ENCODE measurements at regions not wholly inside any gene's neighbourhood (a gene's known extent, or its start where the extent isn't known, plus 50 kb on each side); places are given as distances from the start of the nearest gene placed in this dataset.

DNA sequence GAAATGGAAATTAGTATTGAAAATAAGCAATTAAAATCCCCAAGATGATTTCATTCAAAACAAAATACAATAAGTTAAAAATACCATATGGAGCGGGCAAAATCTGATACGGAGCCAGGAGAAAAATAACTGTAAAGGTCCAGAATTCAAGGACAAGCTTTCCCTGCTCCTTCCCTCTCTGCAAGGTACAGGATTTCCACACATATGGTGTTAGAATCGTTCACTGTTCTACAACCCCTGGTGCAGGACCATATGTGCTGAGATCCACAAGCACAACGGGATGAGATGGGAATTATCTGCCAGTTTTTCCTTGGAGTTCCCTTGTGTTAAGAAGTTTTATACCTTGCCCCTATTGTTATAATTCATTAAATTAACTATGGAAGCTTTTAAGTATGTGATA, 94.7 kb upstream of the DMAC1 start:
- Histone ChIP-seq H3K27me3 (ENCODE audit: control insufficient read depth, insufficient read depth, low read length) (no peaks in the 10 kb centered on the region), H3K4me1 (ENCODE audit: control insufficient read depth, insufficient read depth, low read length) (no peaks in the 10 kb centered on the region), H3K4me3 (ENCODE audit: low read depth, low read length) (no peak overlapping the region), H3K9me3 (ENCODE audit: control insufficient read depth, insufficient read depth, low read length) (no peaks in the 10 kb centered on the region), H3K27ac (ENCODE audit: low read depth, low read length) (no peak overlapping the region), H3K36me3 (ENCODE audit: control insufficient read depth, insufficient read depth, low read length) (no peaks in the 10 kb centered on the region)
- peak in 2 of 6 donors; percentile 16 to 23 for DNase-seq (ENCODE audit: low read depth in 4 of 6, low spot score in 6 of 6)
- no CpG with 5 or more reads among the region's 4 CpGs for WGBS (ENCODE audit: insufficient coverage)

DNA sequence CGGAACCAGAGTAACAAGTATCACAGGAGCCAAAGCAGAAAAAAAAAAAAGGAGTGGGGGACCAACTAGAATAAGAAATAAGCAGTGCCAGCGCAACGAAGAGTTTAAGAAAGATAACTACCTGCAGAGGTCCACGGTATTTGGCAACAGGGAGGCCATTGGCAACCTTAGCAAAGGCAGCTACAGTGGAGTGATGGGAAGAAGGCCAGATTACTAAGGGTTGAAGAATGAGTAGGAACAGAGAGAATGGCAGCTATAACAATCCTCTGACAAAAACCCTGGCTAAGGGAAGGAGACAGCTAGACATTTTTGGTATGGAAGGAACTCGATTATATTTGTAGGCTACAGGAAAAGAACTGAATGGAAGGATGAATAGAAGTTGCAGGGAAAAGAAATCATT, 93.4 kb upstream of the DMAC1 start:
- 61% methylated on average over 5 of the region's 5 CpGs for WGBS (ENCODE audit: insufficient coverage)
- no peaks in the 10 kb centered on the region for H3K27me3 ChIP-seq (ENCODE audit: control insufficient read depth, insufficient read depth, low read length)
- H3K9me3 ChIP-seq (ENCODE audit: control insufficient read depth, insufficient read depth, low read length): no peaks in the 10 kb centered on the region
- no peak for DNase-seq (ENCODE audit: low read depth in 4 of 6, low spot score in 6 of 6)
- no peaks in the 10 kb centered on the region for H3K4me1 ChIP-seq (ENCODE audit: control insufficient read depth, insufficient read depth, low read length)
- H3K27ac ChIP-seq (ENCODE audit: low read depth, low read length): no peak overlapping the region
- no peaks in the 10 kb centered on the region for H3K36me3 ChIP-seq (ENCODE audit: control insufficient read depth, insufficient read depth, low read length)
- H3K4me3 ChIP-seq (ENCODE audit: low read depth, low read length): no peak overlapping the region

DNA sequence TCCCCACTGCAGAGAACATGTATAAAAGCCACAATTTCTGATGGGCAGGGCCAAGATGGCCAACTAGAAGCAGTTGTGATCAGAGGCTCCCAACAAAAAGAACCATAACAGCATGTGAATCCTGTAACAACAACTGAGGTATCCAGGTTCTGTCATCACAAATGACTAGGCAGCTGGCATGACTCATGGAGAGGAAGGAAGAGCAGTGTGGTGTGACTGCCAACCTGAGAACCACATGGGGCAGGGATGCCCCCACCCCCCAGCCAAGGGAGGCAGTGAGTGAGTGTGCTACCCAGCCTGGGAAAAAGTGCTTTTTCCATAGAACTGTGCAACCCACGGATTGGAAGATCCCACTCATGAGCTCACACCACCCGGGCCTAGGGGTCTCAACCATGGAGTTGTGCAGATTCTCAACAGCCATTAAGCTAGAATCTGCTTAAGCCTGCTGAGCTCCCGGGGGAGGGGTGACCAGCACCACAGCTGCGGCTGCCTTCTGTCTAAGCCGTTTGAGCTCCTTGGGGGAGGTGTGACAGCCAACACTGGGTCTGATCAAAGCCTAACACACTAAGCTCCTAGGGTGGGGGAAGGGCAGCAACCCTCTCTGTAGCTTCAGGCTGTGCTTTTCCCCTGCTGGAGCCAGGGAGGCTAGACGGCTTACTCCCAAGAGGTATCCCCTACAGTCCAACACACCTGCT, 80.1 kb upstream of the DMAC1 start:
- Histone ChIP-seq H3K27ac (ENCODE audit: low read depth, low read length) (no peak overlapping the region), H3K27me3 (ENCODE audit: control insufficient read depth, insufficient read depth, low read length) (no peaks in the 10 kb centered on the region), H3K36me3 (ENCODE audit: control insufficient read depth, insufficient read depth, low read length) (no peaks in the 10 kb centered on the region), H3K4me1 (ENCODE audit: control insufficient read depth, insufficient read depth, low read length) (no peaks in the 10 kb centered on the region), H3K4me3 (ENCODE audit: low read depth, low read length) (no peak overlapping the region), H3K9me3 (ENCODE audit: control insufficient read depth, insufficient read depth, low read length) (peaks cover 2% of the 10 kb centered on the region)
- 43% methylated on average over 6 of the region's 6 CpGs for WGBS (ENCODE audit: insufficient coverage)
- no peak for DNase-seq (ENCODE audit: low read depth in 4 of 6, low spot score in 6 of 6)

DNA sequence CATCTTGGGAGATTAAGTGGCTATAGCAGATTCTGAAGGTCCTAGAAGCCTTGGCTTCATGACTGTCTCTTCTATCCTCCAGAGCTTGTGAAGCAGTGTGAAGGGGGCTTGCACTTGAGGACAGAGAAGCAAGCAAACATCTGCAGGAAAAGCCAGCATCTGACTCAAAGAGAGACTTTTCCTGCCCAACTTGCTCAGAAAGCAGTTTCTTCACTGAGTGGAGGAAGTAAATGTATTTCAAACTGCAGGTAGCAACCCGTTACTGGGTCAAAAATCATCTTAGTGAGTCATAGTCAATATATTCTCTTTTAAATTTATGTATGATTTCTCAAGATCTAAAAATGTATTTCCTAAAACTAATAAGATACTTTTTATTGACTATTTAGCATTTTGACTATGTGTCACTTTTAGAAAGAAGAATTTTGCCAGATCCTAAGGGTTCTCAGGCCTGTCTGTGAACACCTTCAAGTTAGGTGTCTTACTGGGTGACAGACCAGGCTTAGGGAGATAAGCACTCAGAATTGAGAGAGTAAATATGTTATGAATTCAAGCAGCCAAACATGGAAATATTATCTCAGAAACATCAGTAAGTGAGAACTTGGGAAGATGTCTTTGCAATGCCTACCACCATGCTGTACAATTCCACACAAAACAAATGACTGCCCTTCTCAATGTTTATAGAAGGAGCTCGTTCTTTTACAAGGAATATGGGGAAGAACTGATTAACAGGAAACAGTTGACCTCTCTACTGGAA, 72.6 kb upstream of the DMAC1 start:
- no peak overlapping the region for H3K27ac ChIP-seq (ENCODE audit: low read depth, low read length)
- H3K4me1 ChIP-seq (ENCODE audit: control insufficient read depth, insufficient read depth, low read length): no peaks in the 10 kb centered on the region
- no CpG with 5 or more reads among the region's 2 CpGs for WGBS (ENCODE audit: insufficient coverage)
- H3K4me3 ChIP-seq (ENCODE audit: low read depth, low read length): no peak overlapping the region
- no peaks in the 10 kb centered on the region for H3K36me3 ChIP-seq (ENCODE audit: control insufficient read depth, insufficient read depth, low read length)
- no peak for DNase-seq (ENCODE audit: low read depth in 4 of 6, low spot score in 6 of 6)
- no peaks in the 10 kb centered on the region for H3K27me3 ChIP-seq (ENCODE audit: control insufficient read depth, insufficient read depth, low read length)
- no peaks in the 10 kb centered on the region for H3K9me3 ChIP-seq (ENCODE audit: control insufficient read depth, insufficient read depth, low read length)

DNA sequence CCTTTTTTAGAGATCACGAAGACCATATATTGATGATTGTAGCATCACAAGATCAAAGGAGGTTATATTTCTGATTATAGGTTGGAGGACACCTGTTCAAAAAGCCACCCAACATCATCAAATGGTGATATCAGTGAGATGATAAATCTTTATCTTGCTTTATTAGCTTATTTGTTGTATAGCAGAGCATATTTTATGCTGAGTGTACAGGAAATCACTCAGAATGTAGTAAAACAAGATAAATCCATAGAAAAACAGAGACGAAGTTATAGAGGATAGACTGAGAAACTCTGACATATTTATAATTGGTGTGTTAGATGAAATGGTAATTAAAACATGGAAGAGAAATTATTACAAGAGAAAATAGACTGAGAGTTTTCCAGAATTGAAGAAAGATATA, 69.8 kb upstream of the DMAC1 start:
- no peaks in the 10 kb centered on the region for H3K36me3 ChIP-seq (ENCODE audit: control insufficient read depth, insufficient read depth, low read length)
- no peak overlapping the region for H3K27ac ChIP-seq (ENCODE audit: low read depth, low read length)
- H3K9me3 ChIP-seq (ENCODE audit: control insufficient read depth, insufficient read depth, low read length): no peaks in the 10 kb centered on the region
- no peak overlapping the region for H3K4me3 ChIP-seq (ENCODE audit: low read depth, low read length)
- no CpG with 5 or more reads among the region's 2 CpGs for WGBS (ENCODE audit: insufficient coverage)
- no peaks in the 10 kb centered on the region for H3K27me3 ChIP-seq (ENCODE audit: control insufficient read depth, insufficient read depth, low read length)
- DNase-seq (ENCODE audit: low read depth in 4 of 6, low spot score in 6 of 6): no peak
- no peaks in the 10 kb centered on the region for H3K4me1 ChIP-seq (ENCODE audit: control insufficient read depth, insufficient read depth, low read length)

DNA sequence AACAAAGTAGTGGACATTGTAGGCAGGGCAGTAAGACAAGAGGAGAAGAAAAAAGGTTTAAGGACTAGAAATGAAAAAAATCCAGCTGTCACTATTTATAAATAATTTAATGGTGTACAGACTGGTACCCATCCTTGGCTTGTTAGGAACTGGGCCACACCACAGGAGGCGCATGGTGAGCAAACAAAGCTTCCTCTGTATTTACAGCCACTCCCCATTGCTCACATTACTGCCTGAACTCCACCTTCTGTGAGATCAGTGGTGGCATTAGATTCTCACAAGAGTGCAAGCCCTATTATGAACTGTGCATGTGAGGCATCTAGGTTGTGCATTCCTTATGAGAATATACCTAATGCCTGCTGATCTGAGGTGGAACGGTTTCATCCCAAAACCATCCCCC, 62.6 kb upstream of the DMAC1 start:
- no peaks in the 10 kb centered on the region for H3K27me3 ChIP-seq (ENCODE audit: control insufficient read depth, insufficient read depth, low read length)
- H3K4me1 ChIP-seq (ENCODE audit: control insufficient read depth, insufficient read depth, low read length): no peaks in the 10 kb centered on the region
- H3K36me3 ChIP-seq (ENCODE audit: control insufficient read depth, insufficient read depth, low read length): no peaks in the 10 kb centered on the region
- H3K4me3 ChIP-seq (ENCODE audit: low read depth, low read length): no peak overlapping the region
- WGBS (ENCODE audit: insufficient coverage): no CpG with 5 or more reads among the region's 2 CpGs
- DNase-seq (ENCODE audit: low read depth in 4 of 6, low spot score in 6 of 6): no peak
- no peak overlapping the region for H3K27ac ChIP-seq (ENCODE audit: low read depth, low read length)
- H3K9me3 ChIP-seq (ENCODE audit: control insufficient read depth, insufficient read depth, low read length): no peaks in the 10 kb centered on the region

DNA sequence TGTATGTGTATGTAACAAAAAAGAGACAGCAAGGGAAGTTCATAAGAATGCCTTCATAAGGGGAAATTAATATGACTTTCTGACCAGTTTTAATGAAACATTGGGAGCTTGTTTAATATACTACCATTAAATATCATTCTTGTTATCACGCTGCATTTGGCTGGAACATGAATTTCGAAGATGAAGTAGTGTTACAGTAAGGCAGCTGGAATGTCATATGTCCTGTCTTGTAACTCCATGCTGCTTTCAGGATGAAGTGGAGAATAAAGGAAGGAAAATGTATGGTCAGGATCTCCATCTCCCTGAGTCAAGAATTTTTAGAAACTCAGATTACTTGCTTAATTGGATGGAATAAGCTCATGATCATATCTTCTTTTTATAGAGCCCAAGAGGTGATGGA, 61.5 kb upstream of the DMAC1 start:
- 80% methylated on average over 1 of the region's 2 CpGs for WGBS (ENCODE audit: insufficient coverage)
- Histone ChIP-seq H3K36me3 (ENCODE audit: control insufficient read depth, insufficient read depth, low read length) (no peaks in the 10 kb centered on the region), H3K27ac (ENCODE audit: low read depth, low read length) (no peak overlapping the region), H3K4me1 (ENCODE audit: control insufficient read depth, insufficient read depth, low read length) (no peaks in the 10 kb centered on the region), H3K27me3 (ENCODE audit: control insufficient read depth, insufficient read depth, low read length) (no peaks in the 10 kb centered on the region), H3K9me3 (ENCODE audit: control insufficient read depth, insufficient read depth, low read length) (no peaks in the 10 kb centered on the region), H3K4me3 (ENCODE audit: low read depth, low read length) (no peak overlapping the region)
- DNase-seq (ENCODE audit: low read depth in 4 of 6, low spot score in 6 of 6): no peak

DNA sequence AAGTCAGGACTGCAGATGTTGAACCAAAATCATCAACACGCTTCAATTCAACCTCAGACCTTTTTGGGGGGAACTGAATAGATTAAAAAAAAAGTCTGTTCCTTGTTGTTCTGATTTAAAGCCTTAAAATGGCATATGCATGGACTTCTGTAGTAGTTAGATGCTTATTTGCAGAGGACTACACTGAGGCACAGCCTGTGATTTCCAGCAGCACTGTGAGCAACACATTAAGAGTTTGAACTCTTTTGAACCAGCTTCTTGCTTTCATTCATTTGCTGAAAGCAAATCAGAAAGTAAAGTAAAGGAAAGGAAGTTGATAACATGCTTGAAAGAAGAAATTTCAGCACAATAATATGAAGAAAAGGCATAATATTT, 60.7 kb upstream of the DMAC1 start:
- Histone ChIP-seq H3K27me3 (ENCODE audit: control insufficient read depth, insufficient read depth, low read length) (no peaks in the 10 kb centered on the region), H3K4me3 (ENCODE audit: low read depth, low read length) (no peak overlapping the region), H3K4me1 (ENCODE audit: control insufficient read depth, insufficient read depth, low read length) (no peaks in the 10 kb centered on the region), H3K9me3 (ENCODE audit: control insufficient read depth, insufficient read depth, low read length) (no peaks in the 10 kb centered on the region), H3K36me3 (ENCODE audit: control insufficient read depth, insufficient read depth, low read length) (no peaks in the 10 kb centered on the region), H3K27ac (ENCODE audit: low read depth, low read length) (no peak overlapping the region)
- DNase-seq (ENCODE audit: low read depth in 4 of 6, low spot score in 6 of 6): no peak
- no CpG with 5 or more reads among the region's 1 CpG for WGBS (ENCODE audit: insufficient coverage)

DNA sequence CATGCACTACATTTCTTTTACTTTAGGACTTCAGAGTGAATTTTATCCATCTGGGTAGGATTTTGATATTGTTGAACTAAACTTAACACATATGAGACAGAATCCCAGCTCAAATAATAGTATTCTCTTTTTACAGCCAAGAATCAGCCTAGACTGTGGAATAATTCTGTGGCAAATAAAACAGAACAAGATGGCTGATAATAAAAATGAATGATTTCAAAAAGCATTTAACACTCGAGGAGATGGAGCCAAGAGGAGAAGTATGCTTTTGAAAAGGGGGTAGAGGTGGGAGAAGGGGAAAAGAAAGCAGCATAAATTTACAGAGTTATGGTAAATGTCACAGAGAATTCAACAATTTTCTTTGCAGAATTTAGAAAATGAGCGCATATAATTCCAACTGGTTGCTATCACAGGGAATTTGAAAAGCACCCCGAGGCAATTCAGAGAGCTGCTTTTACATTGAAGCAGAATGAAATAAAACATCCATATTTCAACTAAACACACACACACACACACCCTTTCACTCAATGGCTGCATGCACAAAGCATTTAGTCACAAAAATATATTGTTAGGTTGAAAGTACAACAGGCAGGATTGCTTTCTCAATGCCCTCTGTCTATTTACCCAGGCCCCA, 60.2 kb upstream of the DMAC1 start:
- Histone ChIP-seq H3K27ac (ENCODE audit: low read depth, low read length) (no peak overlapping the region), H3K9me3 (ENCODE audit: control insufficient read depth, insufficient read depth, low read length) (no peaks in the 10 kb centered on the region), H3K4me1 (ENCODE audit: control insufficient read depth, insufficient read depth, low read length) (no peaks in the 10 kb centered on the region), H3K4me3 (ENCODE audit: low read depth, low read length) (no peak overlapping the region), H3K36me3 (ENCODE audit: control insufficient read depth, insufficient read depth, low read length) (no peaks in the 10 kb centered on the region), H3K27me3 (ENCODE audit: control insufficient read depth, insufficient read depth, low read length) (no peaks in the 10 kb centered on the region)
- WGBS (ENCODE audit: insufficient coverage): 39% methylated on average over 3 of the region's 3 CpGs
- DNase-seq (ENCODE audit: low read depth in 4 of 6, low spot score in 6 of 6): peak in 2 of 6 donors; percentile 60 to 67

DNA sequence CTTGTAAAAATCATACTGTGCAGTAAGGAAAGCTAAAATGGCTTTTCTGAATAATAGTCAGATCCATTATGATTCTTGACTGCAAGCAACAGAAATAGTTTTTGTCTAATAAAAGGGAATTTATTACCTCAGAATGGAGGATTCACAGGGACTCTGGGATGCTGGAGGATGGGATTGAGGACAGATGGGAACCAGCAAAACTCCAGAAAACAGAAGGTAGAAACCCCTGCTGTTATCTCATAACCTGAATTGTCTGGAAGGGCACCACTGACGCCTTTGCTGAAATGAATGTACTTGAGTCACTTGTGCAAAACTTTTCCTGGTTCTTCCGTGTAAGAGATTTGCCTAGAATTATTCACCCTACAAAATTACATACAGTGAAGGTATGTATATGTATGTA, 58.6 kb upstream of the DMAC1 start:
- H3K9me3 ChIP-seq (ENCODE audit: control insufficient read depth, insufficient read depth, low read length): no peaks in the 10 kb centered on the region
- no peaks in the 10 kb centered on the region for H3K27me3 ChIP-seq (ENCODE audit: control insufficient read depth, insufficient read depth, low read length)
- no peaks in the 10 kb centered on the region for H3K4me1 ChIP-seq (ENCODE audit: control insufficient read depth, insufficient read depth, low read length)
- no CpG with 5 or more reads among the region's 2 CpGs for WGBS (ENCODE audit: insufficient coverage)
- DNase-seq (ENCODE audit: low read depth in 4 of 6, low spot score in 6 of 6): no peak
- H3K36me3 ChIP-seq (ENCODE audit: control insufficient read depth, insufficient read depth, low read length): no peaks in the 10 kb centered on the region
- H3K27ac ChIP-seq (ENCODE audit: low read depth, low read length): no peak overlapping the region
- no peak overlapping the region for H3K4me3 ChIP-seq (ENCODE audit: low read depth, low read length)

Data from spinal cord (tissue), 9 donors.